Stimulated activated CD8-positive, alpha-beta memory T cell treated with anti-CD3 and anti-CD28 coated beads, Interleukin-7, amount 100 ng/mL, for 1 hour (primary cell): ENCODE measurements at regions not wholly inside any gene's neighbourhood (a gene's known extent, or its start where the extent isn't known, plus 50 kb on each side); places are given as distances from the start of the nearest gene placed in this dataset.
A peak's percentile ranks its signal among the peaks of the same experiment; 100 is the strongest.

Source experiments
- DNase-seq, 2 donors: peaks; one replicate each; pipeline ENCODE4 v3.0.0-alpha.2; 2020; ENCODE audit warnings: low read depth in 2 of 2

- DNase-seq: no peak
These were observed 183.7 kb downstream of the INO80D start for GRCh38 chr2:205902041-205902899.

- no peak for DNase-seq
These were observed 184.5 kb downstream of the INO80D start for GRCh38 chr2:205901491-205901890.

- no peak for DNase-seq
These were observed 187.2 kb downstream of the INO80D start for GRCh38 chr2:205898744-205899143.

DNA sequence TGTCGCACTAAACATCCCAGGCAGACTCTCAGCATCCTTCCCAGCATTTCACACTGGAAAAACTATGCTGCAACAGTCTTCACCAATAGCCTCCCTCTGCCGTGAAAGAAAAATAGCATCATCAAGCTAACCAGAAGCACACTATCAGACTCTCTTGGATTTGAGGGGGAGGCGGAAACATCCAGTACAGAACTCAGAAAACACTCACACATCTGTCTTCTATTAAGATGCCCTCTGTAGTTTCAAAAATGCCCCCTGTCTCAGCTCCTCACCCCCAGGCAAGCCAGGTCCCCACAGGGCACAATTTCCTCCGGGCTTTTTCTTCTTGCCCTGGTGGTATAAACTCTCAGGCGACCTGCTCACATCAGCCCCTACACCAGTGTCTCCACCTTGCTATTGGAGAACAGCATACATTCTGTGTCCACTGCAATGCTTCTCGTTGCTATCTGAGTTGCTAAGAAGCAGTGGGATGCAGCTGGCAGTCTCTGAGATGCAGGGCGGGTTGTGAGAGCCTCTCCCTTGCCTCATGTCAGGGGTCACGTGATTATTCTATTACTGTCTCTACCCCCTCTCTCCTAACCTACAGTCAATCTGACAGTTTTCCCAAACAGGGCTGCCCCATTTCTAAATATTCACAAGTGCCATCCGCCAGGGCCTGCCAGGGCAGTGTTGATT is 189.9 kb downstream of the INO80D start:
- DNase-seq: no peak

GRCh38 chr2:205892665-205893259 is 193.2 kb downstream of the INO80D start:
- DNase-seq: no peak

DNA sequence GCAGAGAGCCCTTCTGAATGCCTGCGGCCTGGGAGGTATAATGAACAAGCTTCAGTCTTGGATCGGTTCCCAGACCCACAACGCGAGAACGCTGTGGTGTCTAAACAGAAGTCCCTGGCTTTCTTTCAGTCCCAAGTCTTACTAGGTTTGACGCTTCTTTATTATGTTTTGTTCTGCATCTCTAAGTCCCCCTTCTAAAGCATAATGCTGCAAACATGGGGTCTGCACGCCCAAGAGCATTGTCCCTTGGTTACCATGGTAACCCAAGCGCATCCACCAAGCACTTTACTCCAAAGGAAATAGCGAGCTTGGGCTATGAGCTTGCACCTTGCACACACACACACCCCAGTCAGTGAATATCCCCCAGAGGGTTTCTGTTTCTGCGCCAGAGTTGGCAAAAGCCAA is 193.7 kb downstream of the INO80D start:
- DNase-seq: no peak

- DNase-seq: no peak
These were observed 196.9 kb downstream of the INO80D start for GRCh38 chr2:205889114-205889513.

- DNase-seq: no peak
These were observed 198.3 kb downstream of the INO80D start for GRCh38 chr2:205887637-205888036.

GRCh38 chr2:205885492-205886099 is 200.4 kb downstream of the INO80D start:
- DNase-seq: peak in 1 of 2 donors; percentile 25

DNA sequence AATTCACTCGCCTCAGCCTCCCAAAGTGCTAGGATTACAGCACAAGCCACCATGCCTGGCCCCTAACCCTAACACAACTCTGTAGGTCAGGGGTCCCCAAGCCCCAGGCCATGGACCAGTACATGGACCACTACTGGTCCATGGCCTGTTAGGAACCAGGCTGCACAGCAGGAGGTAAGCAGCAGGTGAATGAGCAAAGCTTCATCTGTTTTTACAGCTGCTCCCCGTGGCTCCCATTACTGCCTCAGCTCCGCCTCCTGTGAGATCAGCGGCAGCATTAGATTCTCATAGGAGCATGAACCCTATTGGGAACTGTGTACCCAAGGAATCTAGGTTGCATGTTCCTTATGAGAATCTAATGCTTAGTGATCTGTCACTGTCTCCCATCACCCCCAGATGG is 201.7 kb downstream of the NRP2 start:
- no peak for DNase-seq

DNA sequence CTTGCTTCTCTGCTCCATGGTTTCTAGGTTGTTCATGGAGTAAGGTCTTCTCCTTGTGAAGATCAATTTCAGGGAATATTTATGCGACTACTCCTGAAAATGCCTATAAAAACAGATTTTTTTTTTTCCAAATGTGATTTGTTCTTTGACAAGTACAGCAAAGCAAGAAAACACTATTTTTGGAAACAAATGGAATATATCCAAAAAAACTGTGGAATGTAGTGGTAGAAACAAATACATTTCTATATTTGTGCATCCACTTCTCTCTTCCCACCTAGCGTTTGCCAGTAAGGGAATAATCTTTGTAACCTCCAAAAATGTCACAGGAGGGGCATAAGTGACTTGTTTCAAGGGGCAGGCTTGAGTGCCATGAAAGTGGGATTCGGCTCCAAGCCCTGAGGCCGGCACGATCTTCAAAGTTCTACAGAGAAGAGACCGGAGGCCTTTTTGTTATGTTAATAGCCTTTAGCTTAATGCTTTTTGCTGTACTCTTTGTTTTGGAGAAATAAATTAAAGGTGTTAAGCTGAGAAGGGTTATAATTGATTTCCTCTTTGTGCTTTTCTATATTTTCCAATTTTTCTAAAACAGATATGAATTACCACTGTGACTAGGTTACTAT is 200.6 kb downstream of the NRP2 start:
- no peak for DNase-seq

- no peak for DNase-seq
These were observed 197.7 kb downstream of the NRP2 start for GRCh38 chr2:205880048-205880447.

DNA sequence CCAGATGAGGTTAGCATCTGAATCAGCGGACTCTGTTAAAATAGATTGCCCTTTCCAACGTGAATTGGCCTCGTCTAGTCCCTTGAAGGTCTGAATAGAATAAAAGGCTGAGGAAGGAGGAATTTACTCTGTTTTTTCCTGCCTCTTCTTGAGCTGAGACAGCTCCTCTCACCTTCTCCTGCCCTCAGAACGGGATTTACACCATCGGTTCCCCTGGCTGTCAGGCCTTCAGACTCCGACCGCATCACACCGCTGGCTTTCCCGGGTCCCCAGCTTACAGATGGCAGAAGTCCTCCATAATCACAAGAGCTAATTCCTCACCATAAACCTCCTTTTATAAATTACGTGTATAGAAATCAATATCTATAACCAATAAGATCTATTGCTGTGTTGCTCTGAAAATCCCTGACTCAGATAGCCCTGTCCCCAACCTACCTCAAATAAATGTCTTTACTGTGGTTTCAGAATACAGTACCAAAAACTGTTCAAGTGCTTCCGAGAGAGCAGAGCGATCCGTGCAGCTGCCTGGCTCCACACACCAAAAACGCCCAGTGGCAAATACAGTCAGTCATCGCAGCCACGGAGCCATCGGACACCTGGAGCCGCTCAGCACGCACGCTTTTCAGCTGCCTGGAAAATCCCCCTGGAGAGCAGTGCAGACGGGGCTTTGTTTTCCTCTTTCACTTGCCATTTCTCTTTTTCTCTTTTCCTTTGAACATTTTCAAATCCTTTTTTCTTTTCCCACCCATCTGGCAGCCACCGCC is 196.9 kb downstream of the NRP2 start:
- DNase-seq: no peak

- DNase-seq: no peak
These were observed 195.2 kb downstream of the NRP2 start for GRCh38 chr2:205877496-205877895.

- no peak for DNase-seq
These were observed 193.8 kb downstream of the NRP2 start for GRCh38 chr2:205876127-205876526.

DNA sequence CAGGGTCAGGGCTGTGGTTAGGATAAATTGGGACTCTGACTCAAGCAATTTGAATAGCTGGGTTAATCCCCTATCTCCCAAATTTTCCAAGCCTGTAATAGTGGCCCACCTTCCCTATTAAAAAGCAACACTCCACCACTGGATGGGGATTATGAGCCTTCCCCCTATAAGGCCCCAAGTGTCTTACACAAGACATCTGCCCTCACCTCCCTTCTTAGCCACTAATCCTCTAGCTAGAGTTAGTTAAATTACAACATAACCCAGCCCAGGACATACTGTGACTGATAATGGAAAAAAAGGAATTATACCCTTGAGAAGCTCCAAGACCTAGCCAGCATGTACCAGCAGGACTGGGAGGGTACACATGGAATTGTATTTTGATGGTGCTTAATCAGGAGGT is 190.4 kb downstream of the NRP2 start:
- no peak for DNase-seq

DNA sequence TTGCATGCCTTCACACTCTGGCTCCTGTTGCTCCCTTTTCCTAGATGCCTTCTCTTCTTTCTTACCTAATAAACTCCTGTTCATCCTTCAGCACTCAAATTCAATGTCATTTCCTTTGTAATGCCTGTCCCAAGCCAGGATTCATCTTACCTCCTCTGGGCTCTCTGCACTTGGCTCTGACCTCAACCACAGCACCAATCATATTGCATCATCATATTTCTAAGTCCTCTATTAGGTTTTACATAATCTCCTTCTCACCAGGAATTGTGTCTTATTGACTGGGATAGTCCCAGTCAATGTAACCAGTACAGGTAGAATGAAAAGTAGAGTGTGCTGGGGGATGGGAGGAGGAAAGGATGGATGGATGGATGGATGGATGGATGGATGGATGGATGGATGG is 187.1 kb downstream of the NRP2 start:
- no peak for DNase-seq

DNA sequence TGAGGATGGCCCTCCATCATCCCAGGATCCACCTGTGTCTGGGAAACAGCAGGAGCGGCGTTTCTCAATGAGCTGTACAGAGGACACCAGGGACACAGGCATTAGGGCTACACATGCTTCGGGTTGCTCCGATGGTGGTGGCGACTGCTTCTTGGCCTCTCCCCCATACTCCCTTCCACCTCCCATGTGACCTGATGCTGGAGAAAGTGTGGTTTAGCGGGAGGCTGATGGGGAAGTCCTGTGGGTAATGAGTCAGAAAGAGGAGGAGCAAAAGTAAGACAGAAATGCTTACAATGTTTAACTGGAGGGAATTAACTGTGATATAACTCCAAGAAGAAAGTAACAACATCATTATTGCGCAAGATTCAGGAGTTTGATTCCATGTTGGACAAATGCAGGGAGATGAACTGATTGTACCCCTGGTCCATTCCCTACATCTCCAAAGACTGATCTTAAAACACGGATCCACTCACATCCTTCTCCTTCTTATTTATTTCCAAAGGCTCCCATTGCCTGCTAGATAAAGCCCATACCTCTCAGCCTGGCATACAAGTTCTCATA is 186.6 kb downstream of the NRP2 start:
- no peak for DNase-seq

- no peak for DNase-seq
These were observed 185.8 kb downstream of the NRP2 start for GRCh38 chr2:205868053-205868452.

DNA sequence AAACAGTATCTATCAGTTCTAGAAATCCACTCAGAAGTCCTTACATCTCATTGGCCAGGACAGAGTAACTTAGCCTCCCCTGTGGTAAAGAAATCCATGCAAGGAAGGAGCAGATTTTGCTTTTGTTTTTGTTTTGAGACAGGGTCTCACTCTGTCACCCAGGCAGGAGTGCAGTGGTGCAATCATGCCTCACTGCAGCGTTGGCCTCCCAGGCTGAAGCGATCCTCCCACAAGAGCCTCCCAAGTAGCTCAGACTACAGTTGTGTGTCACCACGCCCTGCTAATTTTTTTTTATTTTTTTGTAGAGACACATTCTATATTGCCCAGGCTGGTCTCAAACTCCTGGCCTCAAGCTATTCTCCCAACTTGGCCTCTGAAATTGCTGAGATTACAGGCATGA is 185.1 kb downstream of the NRP2 start:
- DNase-seq: no peak

- no peak for DNase-seq
These were observed 183.7 kb downstream of the NRP2 start for GRCh38 chr2:205865905-205866441.
